Coronary artery (tissue), 2 donors: ENCODE measurements at regions not wholly inside any gene's neighbourhood (a gene's known extent, or its start where the extent isn't known, plus 50 kb on each side); places are given as distances from the start of the nearest gene placed in this dataset.
A peak's percentile ranks its signal among the peaks of the same experiment; 100 is the strongest.
"Not testable (repeated sequence)": the region's sequence is repeated elsewhere in the genome, so short reads cannot be mapped to it uniquely, and the experiment has no call there.

Experiments used
- DNase-seq: peaks from one replicate; pipeline ENCODE4 v3.0.0-alpha.2; 2017; ENCODE audit warnings: low spot score
- H3K27ac ChIP-seq, 2 donors: fragments of 200-600 bp; sonication (generic); one replicate each; pipeline ENCODE4 v1.5.1; 2016 to 2019
- H3K4me3 ChIP-seq: fragments of 200-600 bp; sonication (generic); 2 replicates; pipeline ENCODE4 v1.5.1; 2016; ENCODE audit warnings: mild to moderate bottlenecking, moderate library complexity
- TF ChIP-seq, protein P1 (sequence below): fragments of 200-600 bp; sonication (generic); IDR thresholded peaks from one replicate; pipeline ENCODE4 v1.5.1; 2019; ENCODE audit warnings: antibody characterized with exemption

DNA sequence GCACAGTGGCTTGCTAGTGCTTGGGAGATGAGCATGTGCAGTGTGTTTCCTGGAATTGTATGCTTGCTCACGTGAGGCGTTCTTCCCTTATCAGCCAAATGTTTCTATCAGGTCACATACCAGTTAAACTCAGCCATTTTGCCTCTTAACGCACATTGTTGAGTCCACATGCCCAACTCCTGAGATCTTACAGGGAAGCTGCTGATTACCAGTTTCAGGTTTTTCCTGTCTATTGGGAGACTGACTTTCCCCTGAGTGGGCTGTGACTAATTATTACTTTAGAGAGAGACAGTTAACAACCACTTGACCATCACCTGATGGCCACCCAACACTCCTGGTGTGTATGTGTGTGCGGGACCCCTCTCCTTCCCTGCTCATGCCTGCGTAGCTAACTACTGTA, 161.3 kb upstream of the PTGFR start:
- TF ChIP-seq, protein P1, sequence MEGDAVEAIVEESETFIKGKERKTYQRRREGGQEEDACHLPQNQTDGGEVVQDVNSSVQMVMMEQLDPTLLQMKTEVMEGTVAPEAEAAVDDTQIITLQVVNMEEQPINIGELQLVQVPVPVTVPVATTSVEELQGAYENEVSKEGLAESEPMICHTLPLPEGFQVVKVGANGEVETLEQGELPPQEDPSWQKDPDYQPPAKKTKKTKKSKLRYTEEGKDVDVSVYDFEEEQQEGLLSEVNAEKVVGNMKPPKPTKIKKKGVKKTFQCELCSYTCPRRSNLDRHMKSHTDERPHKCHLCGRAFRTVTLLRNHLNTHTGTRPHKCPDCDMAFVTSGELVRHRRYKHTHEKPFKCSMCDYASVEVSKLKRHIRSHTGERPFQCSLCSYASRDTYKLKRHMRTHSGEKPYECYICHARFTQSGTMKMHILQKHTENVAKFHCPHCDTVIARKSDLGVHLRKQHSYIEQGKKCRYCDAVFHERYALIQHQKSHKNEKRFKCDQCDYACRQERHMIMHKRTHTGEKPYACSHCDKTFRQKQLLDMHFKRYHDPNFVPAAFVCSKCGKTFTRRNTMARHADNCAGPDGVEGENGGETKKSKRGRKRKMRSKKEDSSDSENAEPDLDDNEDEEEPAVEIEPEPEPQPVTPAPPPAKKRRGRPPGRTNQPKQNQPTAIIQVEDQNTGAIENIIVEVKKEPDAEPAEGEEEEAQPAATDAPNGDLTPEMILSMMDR: no peak

DNA sequence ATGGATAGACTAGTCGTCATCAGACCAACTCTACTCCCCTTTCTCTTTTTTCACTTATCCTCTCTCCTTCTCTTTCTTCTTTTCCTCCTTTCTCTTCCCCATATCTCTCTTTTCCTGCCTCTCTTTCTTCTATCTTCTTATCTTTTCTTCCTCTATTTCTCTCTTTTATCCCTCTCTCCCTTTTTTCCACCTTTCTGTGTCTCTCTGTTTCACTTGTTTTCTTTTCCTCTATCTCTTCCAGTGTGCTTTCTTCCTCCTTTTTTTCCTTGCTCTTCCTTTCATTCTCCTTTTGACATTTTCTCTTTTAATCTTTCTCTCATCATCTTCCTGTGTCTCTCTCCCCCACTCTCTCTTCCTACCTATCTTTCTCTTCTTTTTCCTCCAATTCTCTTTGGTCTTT, 159.0 kb upstream of the PTGFR start:
- DNase-seq: no peak
- H3K4me3 ChIP-seq: no peak overlapping the region
- no peak overlapping the region for H3K27ac ChIP-seq
- TF ChIP-seq, protein P1: no peak

More for the DNA sequence above, 161.3 kb upstream of the PTGFR start:
- H3K4me3 ChIP-seq: no peak overlapping the region
- H3K27ac ChIP-seq: no peak overlapping the region
- no peak for DNase-seq

DNA sequence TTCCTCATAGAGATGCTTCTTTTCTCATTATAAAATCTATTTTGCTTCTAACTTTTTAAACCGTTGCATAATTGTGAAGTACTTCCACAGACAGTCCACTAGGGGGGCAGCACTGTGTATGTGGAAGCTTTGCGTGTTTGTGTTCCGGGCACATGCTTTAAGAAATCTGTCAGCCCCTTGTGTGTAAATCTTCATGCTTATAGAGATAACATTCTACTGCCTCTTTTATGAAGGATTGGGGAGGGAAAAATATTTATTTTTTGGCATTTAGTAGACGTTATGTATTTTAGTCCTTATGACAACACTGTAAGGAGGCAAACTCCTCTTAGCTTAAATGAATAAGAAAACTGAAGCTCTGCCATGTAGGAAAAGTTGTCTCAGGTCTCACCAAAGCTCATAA, 157.3 kb upstream of the PTGFR start:
- DNase-seq: no peak
- no peak overlapping the region for H3K4me3 ChIP-seq
- TF ChIP-seq, protein P1: peak; percentile 24
- H3K27ac ChIP-seq: no peak overlapping the region

DNA sequence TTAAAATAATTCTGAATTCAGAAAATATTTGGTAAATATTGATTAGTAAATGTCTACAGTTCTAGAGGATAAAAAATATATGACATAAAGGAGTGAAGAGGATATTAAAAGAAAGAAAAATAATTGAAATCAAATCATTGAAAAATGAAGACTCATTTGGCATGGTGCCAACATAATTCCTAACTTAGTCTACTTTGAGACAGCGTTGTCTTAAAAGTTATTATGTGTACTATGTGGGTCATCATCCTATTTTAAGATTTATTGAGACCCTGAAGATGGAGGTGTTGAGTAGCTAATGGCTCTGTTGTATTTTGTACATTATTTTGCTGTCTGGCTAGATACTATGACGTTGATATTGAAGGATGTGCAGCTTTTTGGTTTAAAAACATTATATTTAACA, 156.7 kb upstream of the PTGFR start:
- no peak for DNase-seq
- H3K27ac ChIP-seq: no peak overlapping the region

DNA sequence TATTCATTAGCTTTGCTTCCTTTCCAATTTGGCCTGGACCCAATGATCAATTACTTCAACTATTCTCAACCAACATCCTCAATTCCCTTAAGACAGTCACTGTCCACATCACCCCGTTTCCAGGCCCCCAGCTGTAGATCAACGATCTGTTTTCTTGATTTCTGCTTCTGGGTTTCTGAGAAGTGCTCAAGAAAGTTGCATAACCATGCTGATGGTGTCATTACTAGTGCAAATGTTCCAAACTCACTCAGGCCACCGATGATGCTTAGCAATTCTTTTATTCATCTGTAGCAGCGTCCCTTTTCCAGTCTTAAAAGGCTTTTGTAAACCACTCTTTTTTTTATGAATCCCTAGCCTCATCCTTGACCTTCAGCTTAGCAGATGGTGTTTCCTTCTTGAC, 155.8 kb upstream of the PTGFR start:
- TF ChIP-seq, protein P1: no peak
- Histone ChIP-seq H3K4me3 (no peak overlapping the region), H3K27ac (peak overlapping the region in 1 of 2 donors; percentile 56)
- DNase-seq: no peak

More for the DNA sequence above, 156.7 kb upstream of the PTGFR start:
- H3K4me3 ChIP-seq: no peak overlapping the region
- TF ChIP-seq, protein P1: no peak

DNA sequence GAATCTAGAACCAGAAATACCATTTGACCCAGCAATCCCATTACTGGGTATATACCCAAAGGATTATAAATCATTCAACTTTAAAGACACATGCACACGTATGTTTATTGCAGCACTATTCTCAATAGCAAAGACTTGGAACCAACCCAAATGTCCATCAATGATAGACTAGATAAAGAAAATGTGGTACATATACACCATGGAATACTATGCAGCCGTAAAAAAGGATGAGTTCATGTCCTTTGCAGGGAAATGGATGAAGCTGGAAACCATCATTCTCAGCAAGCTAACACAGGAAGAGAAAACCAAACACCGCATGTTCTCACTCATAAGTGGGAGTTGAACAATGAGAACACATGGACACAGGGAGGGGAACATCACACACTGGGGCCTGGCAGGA, 154.0 kb upstream of the PTGFR start:
- not testable (repeated sequence) for DNase-seq, H3K27ac ChIP-seq, H3K4me3 ChIP-seq

DNA sequence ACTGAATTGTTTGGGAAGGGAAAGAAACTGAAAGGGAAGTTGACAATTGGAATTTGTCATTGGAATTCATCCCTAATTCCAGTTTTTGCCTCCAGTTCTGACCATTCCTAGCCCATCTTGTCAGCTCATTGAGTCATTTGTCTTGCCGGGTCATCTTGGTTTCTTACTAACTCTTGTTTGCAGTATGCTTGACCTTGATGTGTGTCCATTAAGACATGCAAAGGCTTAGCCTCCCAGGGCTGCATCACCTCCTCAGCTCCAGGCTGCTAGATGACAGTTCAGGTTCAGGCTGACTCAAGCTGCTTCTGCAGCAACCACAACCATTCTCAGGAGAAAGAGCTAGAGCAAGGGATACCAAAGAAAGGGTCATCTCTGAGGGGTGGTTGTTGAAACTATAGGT, 151.3 kb upstream of the PTGFR start:
- no peak for DNase-seq
- H3K27ac ChIP-seq: no peak overlapping the region
- no peak overlapping the region for H3K4me3 ChIP-seq
- TF ChIP-seq, protein P1: no peak

DNA sequence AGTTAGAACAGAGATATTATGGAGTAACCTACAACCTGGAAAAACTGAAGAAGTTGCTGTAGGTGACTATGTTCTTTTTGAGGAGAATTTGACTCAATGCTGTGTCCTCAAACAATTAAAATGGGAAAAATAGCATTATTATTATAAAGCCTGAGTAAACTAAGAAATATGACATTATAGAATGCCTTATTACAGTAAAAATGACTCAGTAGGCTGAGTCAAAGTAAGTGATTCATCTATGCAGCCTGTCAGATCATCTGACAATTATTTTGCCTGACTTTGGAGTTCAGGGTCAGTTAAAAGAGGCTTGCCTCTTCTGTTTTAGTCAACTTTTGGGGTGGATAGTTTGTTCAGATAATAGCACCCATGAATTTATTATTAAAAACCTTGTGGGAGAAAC, 150.8 kb upstream of the PTGFR start:
- Histone ChIP-seq H3K27ac (no peak overlapping the region), H3K4me3 (no peak overlapping the region)
- TF ChIP-seq, protein P1: no peak
- no peak for DNase-seq
